ENCODE measurements at regions not wholly inside any gene's neighbourhood (a gene's known extent, or its start where the extent isn't known, plus 50 kb on each side); places are given as distances from the start of the nearest gene placed in this dataset.

- TF ChIP-seq USF2 (IDR thresholded peaks at IDR 0.05; ENCODE audit: borderline replicate concordance, low read depth, low read length), result no peak
- TF ChIP-seq MXI1 (IDR thresholded peaks at IDR 0.05; ENCODE audit: low read depth, low read length), result no peak
- no peak for TF ChIP-seq YY1 (IDR thresholded peaks at IDR 0.05; ENCODE audit: low read depth)
- no peak for TF ChIP-seq NFIC (IDR thresholded peaks at IDR 0.05; ENCODE audit: borderline replicate concordance)
- no peak for TF ChIP-seq RXRA (IDR thresholded peaks at IDR 0.05; ENCODE audit: borderline replicate concordance, low read depth)
- TF ChIP-seq MEF2A (IDR thresholded peaks at IDR 0.05; ENCODE audit: borderline replicate concordance, low read depth), result no peak
- TF ChIP-seq GATA2 (CRISPR knock-in tag; IDR thresholded peaks at IDR 0.05), result no peak
- no peak for TF ChIP-seq NRF1 (IDR thresholded peaks at IDR 0.05; ENCODE audit: low read depth, low read length)
These were observed 123.2 kb upstream of the MAX start (continued) for GRCh38 chr14:65225299-65226159.

- Histone ChIP-seq H3K9ac (no peak overlapping the region), H3F3A (replicated peaks; ENCODE audit: insufficient read depth) (peaks cover 5% of the 10 kb centered on the region), H4K20me1 (ENCODE audit: insufficient read depth) (no peaks in the 10 kb centered on the region), H3K27ac (ENCODE audit: low read depth in 2 of 2, low read length in 1 of 2) (no peak overlapping the region), H3K9me3 (no peaks in the 10 kb centered on the region), H3K4me1 (ENCODE audit: control insufficient read depth in 1 of 2, insufficient read depth in 2 of 2, low read depth in 1 of 2, low read length in 1 of 2) (peaks cover 15 to 17% of the 10 kb centered on the region in 2 experiments; a peak in 2 of 4 replicates), H3K27me3 (ENCODE audit: insufficient read depth) (no peaks in the 10 kb centered on the region), H3K36me3 (replicated peaks in 1 of 2; ENCODE audit: control insufficient read depth in 1 of 2, insufficient read depth in 2 of 2, low read length in 1 of 2) (no peaks in the 10 kb centered on the region), H3K4me3 (ENCODE audit: low read depth in 2 of 2, low read length in 1 of 2) (no peak overlapping the region), H2AFZ (ENCODE audit: low read depth) (no peak overlapping the region), H3K79me2 (ENCODE audit: insufficient read depth) (no peaks in the 10 kb centered on the region), H3K4me2 (no peak overlapping the region), H3K9me2 (no peaks in the 10 kb centered on the region)
- TF ChIP-seq REST (IDR thresholded peaks at IDR 0.05; ENCODE audit: low read depth, low read length), result no peak
- no peak for TF ChIP-seq EZH2phosphoT487 (IDR thresholded peaks at IDR 0.05; ENCODE audit: borderline replicate concordance, low read depth)
- TF ChIP-seq USF2 (IDR thresholded peaks at IDR 0.05; ENCODE audit: borderline replicate concordance, low read depth, low read length), result no peak
- no peak for TF ChIP-seq MEF2A (IDR thresholded peaks at IDR 0.05; ENCODE audit: borderline replicate concordance, low read depth)
- TF ChIP-seq TCF12 (IDR thresholded peaks at IDR 0.05), result no peak
- no peak for TF ChIP-seq JUND (IDR thresholded peaks at IDR 0.05)
- TF ChIP-seq SIN3A (IDR thresholded peaks at IDR 0.05; ENCODE audit: borderline replicate concordance, low read depth, low read length), result no peak
- no peak for TF ChIP-seq IRF3 (IDR thresholded peaks at IDR 0.05; ENCODE audit: low read depth, low read length)
- no peak for TF ChIP-seq MXI1 (IDR thresholded peaks at IDR 0.05; ENCODE audit: low read depth, low read length)
- TF ChIP-seq RFX5 (IDR thresholded peaks at IDR 0.05; ENCODE audit: low read length), result no peak
- TF ChIP-seq FOSL2 (IDR thresholded peaks at IDR 0.05; ENCODE audit: borderline replicate concordance, low read depth), result no peak
- POLR2A ChIA-PET, result no interaction called here
- CTCF ChIA-PET, result interaction anchor here (0.7 to 1.2 kb wide), 4 partner anchors 185 to 732 kb away, joined by 3 to 5 read pairs (median 4); partner anchors contain the start of gene FUT8
- no peak for DNase-seq
- 87% methylated on average over 5 of the region's 7 CpGs for WGBS (ENCODE audit: low lambda C conversion rate)
These were observed 124.7 kb upstream of the MAX start for GRCh38 chr14:65226824-65227604.

Measured in SK-N-SH (cell line).